ENCODE measurements at regions not wholly inside any gene's neighbourhood (a gene's known extent, or its start where the extent isn't known, plus 50 kb on each side); places are given as distances from the start of the nearest gene placed in this dataset.
"Not testable (repeated sequence)": the region's sequence is repeated elsewhere in the genome, so short reads cannot be mapped to it uniquely, and the experiment has no call there.

GRCh38 chr12:41653386-41654326, 465.5 kb downstream of the PDZRN4 start:
- no peaks in the 10 kb centered on the region for H3K4me1 ChIP-seq (ENCODE audit: control insufficient read depth, insufficient read depth, low read length)
- DNase-seq (ENCODE audit: low read depth in 4 of 6, low spot score in 6 of 6): no peak
- no peaks in the 10 kb centered on the region for H3K36me3 ChIP-seq (ENCODE audit: control insufficient read depth, insufficient read depth, low read length)
- no peaks in the 10 kb centered on the region for H3K9me3 ChIP-seq (ENCODE audit: control insufficient read depth, insufficient read depth, low read length)
- no peak overlapping the region for H3K27ac ChIP-seq (ENCODE audit: low read depth, low read length)
- no peaks in the 10 kb centered on the region for H3K27me3 ChIP-seq (ENCODE audit: control insufficient read depth, insufficient read depth, low read length)
- no peak overlapping the region for H3K4me3 ChIP-seq (ENCODE audit: low read depth, low read length)
- 100% methylated on average over 2 of the region's 7 CpGs for WGBS (ENCODE audit: insufficient coverage)

DNA sequence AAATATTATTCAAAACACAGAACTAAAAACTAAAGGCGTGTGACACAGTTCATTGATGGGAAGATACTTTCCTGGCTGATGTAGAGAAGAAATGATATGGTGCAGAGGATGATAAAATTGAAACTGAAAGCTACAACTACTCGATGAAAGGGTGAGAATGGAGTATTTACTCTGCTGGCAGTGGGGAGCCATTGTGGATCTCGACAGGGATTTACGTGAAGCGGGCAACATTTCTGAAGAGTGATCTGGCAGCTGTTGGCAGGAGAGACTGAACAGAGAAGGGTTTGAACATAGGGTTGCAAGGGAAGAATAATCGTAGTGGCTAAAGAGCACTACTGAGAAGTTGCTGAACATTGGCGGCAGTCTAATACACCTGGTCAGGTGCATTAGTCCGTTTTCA, 464.9 kb downstream of the PDZRN4 start:
- no peak for DNase-seq (ENCODE audit: low read depth in 4 of 6, low spot score in 6 of 6)
- Histone ChIP-seq H3K4me3 (ENCODE audit: low read depth, low read length) (no peak overlapping the region), H3K4me1 (ENCODE audit: control insufficient read depth, insufficient read depth, low read length) (no peaks in the 10 kb centered on the region), H3K36me3 (ENCODE audit: control insufficient read depth, insufficient read depth, low read length) (no peaks in the 10 kb centered on the region), H3K27ac (ENCODE audit: low read depth, low read length) (no peak overlapping the region), H3K9me3 (ENCODE audit: control insufficient read depth, insufficient read depth, low read length) (no peaks in the 10 kb centered on the region), H3K27me3 (ENCODE audit: control insufficient read depth, insufficient read depth, low read length) (no peaks in the 10 kb centered on the region)
- WGBS (ENCODE audit: insufficient coverage): 60% methylated on average over 5 of the region's 8 CpGs

DNA sequence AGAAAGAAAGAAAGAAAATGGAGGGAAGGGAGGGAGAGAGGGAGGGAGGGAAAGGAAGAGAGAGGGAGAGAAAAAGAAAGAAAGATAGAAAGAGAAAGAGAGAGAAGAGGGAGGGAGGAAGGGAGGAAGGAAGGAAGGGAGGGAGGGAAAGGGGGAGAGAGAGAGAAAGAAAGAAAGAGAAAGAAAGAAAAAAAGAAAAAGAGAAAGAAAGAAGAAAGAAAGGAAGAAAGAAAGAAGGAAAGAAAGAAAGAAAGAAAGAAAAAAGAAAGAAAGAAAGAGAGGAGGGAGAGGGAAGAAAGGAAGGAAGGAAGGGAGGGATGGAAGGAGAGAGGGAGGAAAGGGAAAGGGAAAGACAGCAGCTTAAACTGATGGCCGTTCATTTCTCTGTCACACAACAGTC, 457.5 kb downstream of the PDZRN4 start:
- Histone ChIP-seq H3K4me1 (ENCODE audit: control insufficient read depth, insufficient read depth, low read length) (no peaks in the 10 kb centered on the region), H3K27me3 (ENCODE audit: control insufficient read depth, insufficient read depth, low read length) (no peaks in the 10 kb centered on the region), H3K4me3 (ENCODE audit: low read depth, low read length) (no peak overlapping the region), H3K27ac (ENCODE audit: low read depth, low read length) (no peak overlapping the region), H3K9me3 (ENCODE audit: control insufficient read depth, insufficient read depth, low read length) (no peaks in the 10 kb centered on the region), H3K36me3 (ENCODE audit: control insufficient read depth, insufficient read depth, low read length) (no peaks in the 10 kb centered on the region)
- WGBS (ENCODE audit: insufficient coverage): no CpG with 5 or more reads among the region's 1 CpG
- DNase-seq (ENCODE audit: low read depth in 4 of 6, low spot score in 6 of 6): no peak

GRCh38 chr12:41642808-41643207, 454.7 kb downstream of the PDZRN4 start:
- not testable (repeated sequence) for H3K4me1 ChIP-seq (ENCODE audit: control insufficient read depth, insufficient read depth, low read length); DNase-seq (ENCODE audit: low read depth in 4 of 6, low spot score in 6 of 6); H3K36me3 ChIP-seq (ENCODE audit: control insufficient read depth, insufficient read depth, low read length); H3K9me3 ChIP-seq (ENCODE audit: control insufficient read depth, insufficient read depth, low read length); H3K27ac ChIP-seq (ENCODE audit: low read depth, low read length); H3K27me3 ChIP-seq (ENCODE audit: control insufficient read depth, insufficient read depth, low read length); H3K4me3 ChIP-seq (ENCODE audit: low read depth, low read length)
- 94% methylated on average over 10 of the region's 11 CpGs for WGBS (ENCODE audit: insufficient coverage)

DNA sequence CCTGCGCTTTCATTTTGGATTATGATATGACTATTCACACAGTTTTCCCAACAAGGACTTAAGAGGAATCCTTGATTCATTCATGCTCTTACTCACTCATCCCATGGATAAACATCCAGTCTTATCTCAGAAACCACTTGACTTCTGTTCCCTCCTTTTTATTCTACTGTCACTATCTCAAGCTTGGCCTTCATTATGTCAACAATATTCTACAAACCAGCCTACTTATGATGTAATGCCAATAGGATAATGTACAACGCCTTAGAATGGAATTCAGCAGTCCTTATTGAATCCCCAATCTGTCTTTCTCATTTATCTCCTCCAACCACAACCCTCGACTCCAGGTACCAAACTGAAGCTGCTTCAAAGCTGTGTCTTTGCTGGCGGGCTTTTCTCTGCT, 448.5 kb downstream of the PDZRN4 start:
- Histone ChIP-seq H3K9me3 (ENCODE audit: control insufficient read depth, insufficient read depth, low read length) (no peaks in the 10 kb centered on the region), H3K27ac (ENCODE audit: low read depth, low read length) (no peak overlapping the region), H3K4me1 (ENCODE audit: control insufficient read depth, insufficient read depth, low read length) (no peaks in the 10 kb centered on the region), H3K27me3 (ENCODE audit: control insufficient read depth, insufficient read depth, low read length) (no peaks in the 10 kb centered on the region), H3K4me3 (ENCODE audit: low read depth, low read length) (no peak overlapping the region), H3K36me3 (ENCODE audit: control insufficient read depth, insufficient read depth, low read length) (no peaks in the 10 kb centered on the region)
- no peak for DNase-seq (ENCODE audit: low read depth in 4 of 6, low spot score in 6 of 6)
- 94% methylated on average over 4 of the region's 4 CpGs for WGBS (ENCODE audit: insufficient coverage)

- DNase-seq (ENCODE audit: low read depth in 4 of 6, low spot score in 6 of 6): peak in 2 of 6 donors; percentile 27 to 35
- WGBS (ENCODE audit: insufficient coverage): 80% methylated on average over 1 of the region's 5 CpGs
- Histone ChIP-seq H3K9me3 (ENCODE audit: control insufficient read depth, insufficient read depth, low read length) (no peaks in the 10 kb centered on the region), H3K27me3 (ENCODE audit: control insufficient read depth, insufficient read depth, low read length) (no peaks in the 10 kb centered on the region), H3K4me1 (ENCODE audit: control insufficient read depth, insufficient read depth, low read length) (no peaks in the 10 kb centered on the region), H3K36me3 (ENCODE audit: control insufficient read depth, insufficient read depth, low read length) (no peaks in the 10 kb centered on the region), H3K4me3 (ENCODE audit: low read depth, low read length) (no peak overlapping the region), H3K27ac (ENCODE audit: low read depth, low read length) (no peak overlapping the region)
Measured at GRCh38 chr12:41635626-41636364, 447.7 kb downstream of the PDZRN4 start.

- Histone ChIP-seq H3K9me3 (ENCODE audit: control insufficient read depth, insufficient read depth, low read length) (no peaks in the 10 kb centered on the region), H3K27ac (ENCODE audit: low read depth, low read length) (no peak overlapping the region), H3K27me3 (ENCODE audit: control insufficient read depth, insufficient read depth, low read length) (no peaks in the 10 kb centered on the region), H3K4me3 (ENCODE audit: low read depth, low read length) (no peak overlapping the region), H3K4me1 (ENCODE audit: control insufficient read depth, insufficient read depth, low read length) (no peaks in the 10 kb centered on the region), H3K36me3 (ENCODE audit: control insufficient read depth, insufficient read depth, low read length) (no peaks in the 10 kb centered on the region)
- WGBS (ENCODE audit: insufficient coverage): 94% methylated on average over 3 of the region's 4 CpGs
- no peak for DNase-seq (ENCODE audit: low read depth in 4 of 6, low spot score in 6 of 6)
Measured at GRCh38 chr12:41634091-41634490, 446.0 kb downstream of the PDZRN4 start.

DNA sequence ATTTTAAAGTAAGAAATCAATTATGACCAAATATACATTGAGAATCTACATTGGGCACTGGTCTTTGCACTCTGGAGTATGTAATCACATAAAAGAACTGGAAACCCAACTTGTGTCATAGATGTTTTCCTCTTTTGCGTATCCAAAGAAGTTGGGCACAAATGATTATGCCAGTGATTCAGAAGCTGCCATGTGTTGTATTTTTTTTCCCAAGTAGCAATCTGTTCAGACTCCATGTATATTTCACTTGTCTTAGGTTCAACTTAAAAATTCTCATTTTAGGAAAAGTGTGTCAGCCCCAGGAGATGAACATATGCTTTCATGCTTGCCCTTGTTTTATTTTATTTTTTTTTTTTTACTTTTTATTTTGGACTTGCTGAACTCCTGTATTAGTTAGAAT, 441.5 kb downstream of the PDZRN4 start:
- H3K27ac ChIP-seq (ENCODE audit: low read depth, low read length): no peak overlapping the region
- H3K27me3 ChIP-seq (ENCODE audit: control insufficient read depth, insufficient read depth, low read length): no peaks in the 10 kb centered on the region
- peak in 1 of 6 donors; percentile 89 for DNase-seq (ENCODE audit: low read depth in 4 of 6, low spot score in 6 of 6)
- peaks cover 2% of the 10 kb centered on the region for H3K9me3 ChIP-seq (ENCODE audit: control insufficient read depth, insufficient read depth, low read length)
- no peaks in the 10 kb centered on the region for H3K4me1 ChIP-seq (ENCODE audit: control insufficient read depth, insufficient read depth, low read length)
- no CpG with 5 or more reads among the region's 1 CpG for WGBS (ENCODE audit: insufficient coverage)
- no peaks in the 10 kb centered on the region for H3K36me3 ChIP-seq (ENCODE audit: control insufficient read depth, insufficient read depth, low read length)
- H3K4me3 ChIP-seq (ENCODE audit: low read depth, low read length): no peak overlapping the region

GRCh38 chr12:41627476-41627875, 439.4 kb downstream of the PDZRN4 start:
- Histone ChIP-seq H3K9me3 (ENCODE audit: control insufficient read depth, insufficient read depth, low read length) (peaks cover 2% of the 10 kb centered on the region), H3K4me1 (ENCODE audit: control insufficient read depth, insufficient read depth, low read length) (no peaks in the 10 kb centered on the region), H3K27me3 (ENCODE audit: control insufficient read depth, insufficient read depth, low read length) (no peaks in the 10 kb centered on the region), H3K36me3 (ENCODE audit: control insufficient read depth, insufficient read depth, low read length) (no peaks in the 10 kb centered on the region), H3K27ac (ENCODE audit: low read depth, low read length) (no peak overlapping the region), H3K4me3 (ENCODE audit: low read depth, low read length) (no peak overlapping the region)
- DNase-seq (ENCODE audit: low read depth in 4 of 6, low spot score in 6 of 6): peak in 2 of 6 donors; percentile 60 to 66
- 47% methylated on average over 3 of the region's 5 CpGs for WGBS (ENCODE audit: insufficient coverage)

All from spinal cord (tissue), 9 donors.